Neural progenitor cell (in vitro differentiated cells): ENCODE measurements at regions not wholly inside any gene's neighbourhood (a gene's known extent, or its start where the extent isn't known, plus 50 kb on each side); places are given as distances from the start of the nearest gene placed in this dataset.

Experiments
- CTCF ChIP-seq: fragments of 200-600 bp; sonication (generic); IDR thresholded peaks from 2 replicates; pipeline ENCODE4 v1.5.1; 2017; ENCODE audit warnings: antibody characterized with exemption, mild to moderate bottlenecking
- EZH2 ChIP-seq: fragments of 200-600 bp; sonication (generic); IDR thresholded peaks from 2 replicates; pipeline ENCODE4 v1.6.1; 2017; ENCODE audit warnings: antibody characterized with exemption, mild to moderate bottlenecking, moderate library complexity

GRCh38 chrX:109879991-109880390 is 122.9 kb upstream of the TMEM164 start:
- TF ChIP-seq CTCF, result no peak
- no peak for TF ChIP-seq EZH2
